COLO668 (cell line): ENCODE measurements at regions not wholly inside any gene's neighbourhood (a gene's known extent, or its start where the extent isn't known, plus 50 kb on each side); places are given as distances from the start of the nearest gene placed in this dataset.
A peak's percentile ranks its signal among the peaks of the same experiment; 100 is the strongest.
"Not testable (repeated sequence)": the region's sequence is repeated elsewhere in the genome, so short reads cannot be mapped to it uniquely, and the experiment has no call there.

Experiments used
- DNase-seq: peaks from one replicate; lab custom pipeline; 2025; ENCODE audit not compliant: unreplicated experiment; lab: John Stamatoyannopoulos, UW

DNA sequence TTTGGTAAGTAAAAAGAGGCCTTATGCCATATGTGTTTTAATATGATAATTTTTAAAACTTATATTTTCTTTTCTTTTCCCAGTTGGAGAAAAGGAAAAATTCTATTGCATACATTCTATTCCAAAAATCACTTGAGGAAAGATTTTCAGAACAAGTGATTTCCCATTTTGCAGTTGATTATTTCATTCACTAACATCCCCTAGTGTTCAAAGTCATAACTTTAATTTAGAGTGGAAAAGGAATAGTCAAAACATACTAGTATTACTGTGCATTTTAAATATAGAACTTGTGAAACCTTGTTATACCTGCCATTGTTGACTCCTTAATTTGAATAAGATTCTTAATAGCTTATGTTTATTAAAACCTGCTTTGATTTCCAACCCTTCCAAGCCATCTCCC lies 1157.6 kb upstream of the ADGRL4 start:
- no peak for DNase-seq

DNA sequence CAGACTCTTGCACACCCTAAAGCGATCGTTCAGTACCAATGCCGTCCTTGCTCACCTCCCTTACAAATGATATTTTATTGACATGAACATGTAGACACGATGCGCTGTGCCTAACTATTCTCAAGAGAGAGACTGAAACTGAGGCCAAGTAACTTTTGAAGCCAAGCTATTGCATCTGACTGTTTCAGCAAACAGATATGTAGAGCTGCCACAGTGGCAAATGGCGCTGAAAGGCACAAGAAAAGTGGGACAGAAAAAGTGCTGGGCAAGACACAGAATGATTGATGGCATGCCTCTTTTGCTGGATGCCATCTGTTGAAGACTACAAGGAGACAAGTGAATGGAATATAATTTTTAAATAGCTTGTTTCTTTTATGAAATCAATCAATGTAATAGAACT lies 1157.2 kb upstream of the ADGRL4 start:
- DNase-seq = no peak

DNA sequence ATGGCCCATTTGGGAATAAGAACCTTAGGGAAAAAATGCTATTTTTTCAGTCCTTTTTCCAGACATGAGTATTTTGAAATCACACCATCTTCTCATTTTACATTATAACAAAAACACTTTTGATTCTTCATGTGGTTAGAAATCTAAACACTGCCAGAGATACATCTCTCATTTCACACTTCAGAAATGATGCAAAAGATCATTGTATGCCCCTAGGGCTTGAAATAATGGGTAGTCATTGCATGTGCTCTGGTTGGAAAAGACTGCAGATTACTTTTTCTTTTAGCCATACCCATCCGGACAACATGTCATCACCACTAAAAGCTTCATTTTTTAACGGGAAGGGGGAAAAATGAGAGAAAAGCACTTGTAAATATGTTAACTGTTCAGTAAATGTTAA lies 1152.2 kb upstream of the ADGRL4 start:
- DNase-seq = no peak

DNA sequence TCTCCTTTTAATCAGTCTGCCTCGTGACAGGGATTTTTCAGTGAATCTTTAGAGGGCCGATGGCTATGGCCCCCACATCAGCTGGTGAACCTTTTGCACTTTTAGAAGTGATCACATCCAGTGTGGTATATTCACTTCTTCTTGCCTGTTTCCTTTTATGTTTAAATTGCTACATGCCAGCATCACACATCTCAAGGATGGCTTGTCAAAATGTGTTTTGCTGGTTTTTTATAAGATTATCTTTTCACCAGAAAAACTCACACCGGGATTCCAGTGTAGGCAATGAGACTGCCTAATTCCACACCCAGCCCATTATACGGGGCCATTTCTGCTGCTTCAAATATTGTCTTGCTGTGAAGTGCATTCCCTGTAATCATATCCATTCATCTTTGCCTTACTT lies 1151.7 kb upstream of the ADGRL4 start:
- DNase-seq = no peak

DNA sequence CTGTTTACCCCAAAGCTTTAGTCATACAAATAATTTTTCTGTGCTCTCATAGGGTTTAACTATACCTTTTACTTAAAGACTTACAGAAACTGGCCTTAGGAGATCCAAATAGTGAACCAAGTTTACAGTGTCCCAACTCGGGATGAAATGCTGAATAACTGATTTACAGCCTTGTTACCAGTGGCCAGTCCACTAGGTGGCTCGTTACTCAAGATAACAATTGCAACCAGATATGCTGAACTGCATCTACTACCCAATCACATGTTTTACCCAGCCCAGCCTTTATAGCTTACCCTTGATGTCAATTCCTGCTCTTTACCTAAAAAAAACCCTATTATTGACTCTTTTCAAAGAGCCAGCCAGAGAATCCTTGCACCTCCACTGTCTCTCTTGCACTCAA lies 1148.8 kb upstream of the ADGRL4 start:
- no peak for DNase-seq

DNA sequence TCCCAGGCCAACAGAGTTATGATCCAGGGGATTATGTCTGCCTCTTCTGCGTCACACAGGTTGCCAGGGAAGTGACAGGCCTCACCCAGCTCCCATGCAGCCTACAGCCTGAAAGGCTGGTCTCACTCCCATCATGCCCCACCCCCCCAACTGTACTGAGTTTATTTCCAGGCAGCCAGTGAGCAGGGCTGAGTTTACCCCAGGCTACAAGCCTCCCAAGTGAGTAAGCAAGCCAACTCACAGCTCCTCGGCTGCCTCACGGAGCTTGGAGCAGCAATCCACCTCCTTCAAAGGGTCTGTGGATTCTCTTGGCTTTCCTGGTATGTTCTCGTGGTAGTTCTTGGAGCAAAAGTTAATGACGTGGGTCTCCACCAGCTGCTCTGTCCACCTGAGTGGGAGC lies 1147.6 kb upstream of the ADGRL4 start:
- no peak for DNase-seq

DNA sequence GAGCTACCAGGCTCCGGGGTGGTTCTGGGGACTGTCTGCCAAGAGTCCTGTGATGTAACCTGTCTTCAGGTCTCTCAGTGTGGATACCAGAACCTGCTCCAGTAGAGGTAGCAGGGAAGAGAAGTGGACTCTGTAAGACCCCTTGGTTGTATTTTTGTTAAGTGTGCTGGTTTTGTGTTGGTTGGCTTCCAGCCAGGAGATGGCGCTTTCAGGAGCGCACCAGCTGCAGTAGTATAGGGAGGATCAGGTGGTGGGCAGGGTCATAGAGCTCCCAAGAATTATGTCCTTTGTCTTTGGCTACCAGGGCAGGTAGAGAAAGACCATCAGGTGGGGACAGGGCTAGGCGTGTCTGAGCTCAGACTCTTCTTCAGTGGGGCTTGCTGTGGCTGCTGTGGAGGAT lies 1147.2 kb upstream of the ADGRL4 start:
- no peak for DNase-seq

DNA sequence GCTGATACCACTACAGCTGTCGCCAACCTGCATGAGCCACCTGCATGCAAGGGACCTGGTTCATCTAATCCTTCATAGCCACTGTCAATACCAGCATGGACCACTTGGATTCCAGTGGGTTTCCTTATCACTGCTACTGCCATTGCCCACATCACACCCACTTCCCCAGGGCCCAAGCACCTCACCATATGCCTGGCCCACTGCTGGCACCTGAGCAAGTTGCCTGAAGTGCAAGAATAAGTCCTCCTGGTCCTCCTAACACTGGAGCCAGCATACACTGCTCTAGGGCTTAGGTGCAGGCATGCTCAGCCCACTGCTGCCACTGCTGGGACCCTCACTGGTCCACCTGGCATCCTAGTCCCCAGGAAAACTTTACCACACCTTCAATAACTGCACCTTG lies 1136.8 kb upstream of the ADGRL4 start:
- DNase-seq = no peak

DNA sequence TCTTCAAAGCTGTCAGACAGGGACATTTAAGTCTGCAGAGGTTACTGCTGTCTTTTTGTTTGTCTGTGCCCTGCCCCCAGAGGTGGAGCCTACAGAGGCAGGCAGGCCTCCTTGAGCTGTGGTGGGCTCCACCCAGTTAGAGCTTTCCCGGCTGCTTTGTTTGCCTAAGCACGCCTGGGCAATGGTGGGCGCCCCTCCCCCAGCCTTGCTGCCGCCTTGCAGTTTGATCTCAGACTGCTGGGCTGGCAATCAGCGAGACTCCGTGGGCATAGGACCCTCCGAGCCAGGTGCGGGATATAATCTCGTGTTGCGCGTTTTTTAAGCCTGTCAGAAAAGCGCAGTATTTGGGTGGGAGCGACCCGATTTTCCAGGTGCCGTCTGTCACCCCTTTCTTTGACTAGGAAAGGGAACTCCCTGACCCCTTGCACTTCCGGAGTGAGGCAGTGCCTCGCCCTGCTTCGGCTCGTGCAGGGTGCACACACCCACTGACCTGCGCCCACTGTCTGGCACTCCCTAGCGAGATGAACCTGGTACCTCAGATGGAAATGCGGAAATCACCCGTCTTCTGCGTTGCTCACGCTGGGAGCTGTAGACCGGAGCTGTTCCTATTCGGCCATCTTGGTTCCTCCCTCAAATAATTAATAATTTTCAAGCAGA lies 1131.5 kb upstream of the ADGRL4 start:
- DNase-seq = not testable (repeated sequence)

DNA sequence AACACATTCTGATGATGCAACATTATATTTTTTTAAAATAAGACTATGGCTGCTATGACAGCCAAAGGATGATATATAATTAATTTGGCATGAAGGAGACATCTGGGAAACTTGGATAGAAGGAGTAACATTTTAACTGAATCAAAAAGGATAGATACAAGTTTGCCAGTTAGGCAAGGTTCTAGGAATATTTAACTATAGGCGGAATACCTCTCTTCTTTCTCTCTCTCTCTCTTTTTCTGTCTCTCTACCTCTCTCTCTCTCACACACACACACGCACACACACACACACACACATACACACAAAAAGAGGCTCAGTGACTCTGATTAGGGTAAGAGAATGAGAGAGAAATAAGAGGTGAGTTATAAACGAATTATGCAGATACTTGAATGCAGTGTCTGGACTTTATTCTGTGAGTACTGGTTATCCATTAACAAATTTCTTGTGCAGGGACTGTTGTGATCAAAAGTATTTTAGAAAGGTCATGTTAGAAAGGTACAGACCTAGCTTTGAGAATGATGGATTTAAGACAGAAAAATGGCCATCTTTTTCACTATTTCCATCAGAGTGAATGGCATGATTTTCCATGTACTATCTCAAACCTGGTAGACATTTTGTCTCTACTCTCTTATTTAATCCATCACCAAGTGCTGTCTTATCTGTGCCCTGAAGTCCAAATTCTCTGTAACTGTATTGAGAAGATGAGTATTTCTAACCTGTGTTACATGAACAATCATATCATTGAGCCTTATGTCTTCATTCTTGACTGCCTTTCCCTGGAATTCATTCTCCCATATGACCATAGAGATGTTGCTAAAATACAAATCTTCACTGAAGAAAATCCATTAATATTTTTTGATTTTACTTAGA lies 1106.9 kb upstream of the ADGRL4 start:
- no peak for DNase-seq

DNA sequence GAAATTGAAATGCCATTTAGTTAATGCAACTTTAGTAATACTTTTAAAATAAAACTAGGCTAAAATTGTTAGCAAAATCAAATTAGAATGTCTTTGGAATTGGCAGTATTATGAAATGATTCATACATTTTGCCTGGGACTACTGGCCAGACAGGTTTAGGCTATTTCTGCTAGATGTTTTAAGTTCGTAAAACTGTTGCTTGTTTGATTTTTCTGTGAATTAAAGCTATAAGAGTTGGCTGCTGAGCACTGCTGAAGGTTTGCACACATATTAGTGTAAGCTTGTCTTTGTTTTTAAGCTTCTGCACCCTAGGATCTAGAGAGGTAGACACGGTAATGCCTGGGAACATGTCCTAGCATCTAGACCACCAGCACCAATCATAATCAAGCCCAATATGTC lies 1094.6 kb upstream of the ADGRL4 start:
- DNase-seq = no peak

DNA sequence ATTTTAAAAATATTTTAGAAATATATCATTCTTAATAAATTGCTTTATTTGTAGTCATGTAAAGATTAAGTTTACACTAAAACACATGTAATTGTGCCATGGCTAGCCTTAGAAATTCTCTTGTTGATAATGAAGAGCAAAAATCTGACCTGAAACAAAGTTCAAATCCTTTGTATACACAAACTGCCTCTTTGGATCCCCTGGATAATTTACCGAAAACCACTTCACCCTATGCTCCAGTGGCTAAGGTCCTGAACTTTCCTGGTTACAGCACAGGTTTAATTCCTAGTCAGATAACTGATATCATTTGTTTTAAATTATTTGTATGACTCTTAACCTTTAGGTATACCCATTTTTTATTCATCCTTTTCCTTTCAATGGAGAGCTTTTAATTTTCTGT lies 1093.2 kb upstream of the ADGRL4 start:
- DNase-seq = no peak

DNA sequence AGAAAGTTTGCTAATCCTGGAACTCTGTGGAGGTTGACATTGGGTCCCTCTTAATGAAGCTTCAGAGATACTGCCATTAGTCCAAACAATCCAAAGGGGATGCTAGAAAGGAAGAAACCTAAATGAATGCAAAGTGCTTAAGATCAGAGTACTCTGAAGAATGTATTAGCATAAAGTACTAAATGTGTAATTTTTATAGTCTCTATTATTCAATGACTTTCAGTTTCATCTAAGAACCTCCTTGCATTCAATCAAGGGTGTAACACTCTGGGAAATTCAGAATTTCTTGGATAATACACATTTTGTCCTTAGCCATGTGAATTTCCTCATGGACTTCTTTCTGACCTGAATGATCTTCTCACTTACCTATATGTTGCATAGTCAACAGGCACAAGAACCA lies 1078.5 kb upstream of the ADGRL4 start:
- DNase-seq = no peak

DNA sequence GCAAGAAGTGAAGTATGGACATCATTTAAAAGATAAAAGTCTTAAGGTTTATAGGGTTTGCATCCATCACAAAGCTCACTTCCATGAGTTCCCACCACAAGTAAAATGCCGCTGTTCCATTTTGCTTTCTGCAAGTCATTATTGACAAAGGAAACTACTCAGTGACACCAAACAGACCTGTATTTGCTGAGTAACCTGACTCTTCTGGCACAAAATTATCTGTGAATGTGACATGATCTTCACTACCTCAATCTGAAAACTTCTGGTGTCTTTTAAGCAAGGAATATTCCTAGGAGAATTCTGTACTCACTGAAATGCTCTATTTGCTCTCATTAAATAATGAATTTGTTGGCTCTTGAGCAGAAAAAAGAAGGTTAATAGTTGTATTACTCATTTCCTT lies 1077.4 kb upstream of the ADGRL4 start:
- peak; percentile 34 for DNase-seq

DNA sequence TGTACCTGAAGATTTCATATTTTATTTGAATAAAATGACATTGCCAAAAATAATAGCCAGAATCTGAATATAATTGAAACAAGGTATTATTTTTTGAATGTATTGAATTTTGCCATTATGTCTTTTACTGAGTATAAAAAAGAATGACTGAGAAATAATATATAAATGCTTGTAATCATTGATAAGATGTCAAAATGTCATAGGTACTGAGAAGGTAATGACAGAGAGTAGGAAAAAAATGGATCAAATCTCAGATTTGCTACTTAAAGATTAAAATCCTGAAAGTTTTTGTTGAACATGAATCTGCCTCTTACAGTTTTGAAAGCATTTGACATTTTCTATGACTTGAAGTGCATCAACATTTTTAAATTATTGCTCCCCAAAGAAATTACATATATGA lies 1069.9 kb upstream of the ADGRL4 start:
- no peak for DNase-seq

DNA sequence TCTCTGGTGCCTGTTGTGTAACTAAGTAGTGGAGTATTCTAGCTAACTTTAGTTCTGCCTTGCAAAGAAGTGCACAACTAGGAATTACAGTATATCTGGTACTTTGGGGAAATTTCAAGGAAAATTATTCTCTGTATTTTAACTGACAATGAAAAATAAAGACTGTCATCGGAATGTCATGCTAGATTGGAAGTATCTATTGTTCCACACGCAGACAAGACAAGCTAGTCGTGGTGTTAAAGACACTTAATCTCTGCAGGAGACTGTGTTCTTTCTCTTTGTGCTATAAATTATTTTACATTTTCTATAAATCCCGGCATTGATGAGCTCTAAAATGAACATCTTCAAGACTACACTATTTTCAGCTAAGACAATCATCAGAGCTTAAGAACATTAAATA lies 1068.8 kb upstream of the ADGRL4 start:
- DNase-seq = no peak

DNA sequence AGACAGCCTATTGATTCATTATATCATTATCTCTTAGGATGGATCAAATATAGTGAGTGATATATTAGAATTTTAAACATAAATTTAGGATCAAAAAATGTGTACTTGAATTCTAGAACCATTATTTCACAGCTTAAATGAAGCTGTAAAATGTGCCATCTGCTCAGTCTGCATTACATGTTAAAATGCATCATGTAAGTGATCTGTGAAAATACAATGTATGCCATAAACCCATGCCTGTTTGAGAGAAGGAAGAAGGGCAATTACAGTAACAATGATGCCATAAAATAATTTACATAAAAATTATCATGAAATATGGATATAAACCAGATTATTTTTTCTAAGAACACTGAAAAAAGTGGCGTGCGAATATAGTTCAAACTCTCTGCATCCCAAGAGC lies 1066.0 kb upstream of the ADGRL4 start:
- no peak for DNase-seq

DNA sequence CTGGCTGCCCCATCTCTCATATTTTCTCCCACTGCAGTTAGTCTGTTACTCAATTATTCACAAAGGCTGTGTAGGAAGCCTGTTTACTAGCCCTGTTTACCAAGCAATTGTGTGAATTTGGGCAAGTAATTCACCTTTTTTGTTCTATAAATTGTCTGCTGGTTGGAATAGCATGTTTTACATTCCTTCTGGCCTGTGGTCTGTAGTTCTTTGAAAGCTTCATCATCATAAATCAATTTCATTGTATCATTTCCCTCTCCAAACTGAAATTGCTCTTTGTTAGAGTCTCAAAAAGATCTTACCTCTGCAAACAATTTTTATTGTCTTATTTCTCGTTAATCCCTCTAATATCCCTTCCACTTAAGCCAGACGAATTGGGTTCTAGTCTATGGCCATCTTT lies 1059.5 kb upstream of the ADGRL4 start:
- DNase-seq = no peak

DNA sequence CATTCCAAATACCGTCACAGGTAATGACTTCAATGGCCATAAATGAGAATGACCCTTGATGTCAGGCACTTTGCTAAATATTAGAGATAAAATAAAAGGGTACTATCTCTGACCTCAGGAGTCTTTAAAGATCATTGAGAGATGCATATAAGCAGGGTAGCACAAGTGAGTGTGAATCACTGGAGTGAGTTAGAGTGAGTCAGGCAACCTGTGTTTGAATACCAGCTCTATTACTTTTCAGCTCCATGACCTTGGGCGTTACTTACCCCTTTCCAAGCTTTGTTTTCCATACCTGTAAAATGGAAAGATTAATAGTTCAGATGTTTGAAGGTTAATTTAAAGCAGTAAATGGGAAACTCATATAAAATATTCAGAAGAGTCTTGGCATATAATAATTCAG lies 1058.0 kb upstream of the ADGRL4 start:
- no peak for DNase-seq

DNA sequence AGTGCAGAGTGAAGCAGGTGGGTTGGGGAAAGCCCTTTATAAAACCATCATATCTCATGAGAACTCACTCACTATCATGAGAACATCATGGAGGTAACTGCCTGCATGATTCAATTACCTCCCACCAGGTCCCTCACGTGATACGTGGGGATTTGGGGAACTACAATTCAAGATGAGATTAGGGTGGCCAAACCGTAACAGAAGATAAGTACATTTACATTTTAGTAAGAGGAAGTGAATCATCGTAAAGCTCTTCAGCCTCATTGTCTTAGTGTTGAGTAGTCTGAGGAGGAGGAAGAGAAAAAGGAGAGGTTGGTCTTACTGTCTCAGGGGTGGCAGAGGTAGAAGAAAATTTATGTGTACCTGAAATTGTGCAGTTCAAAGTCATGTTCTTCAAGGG lies 1053.4 kb upstream of the ADGRL4 start:
- no peak for DNase-seq

DNA sequence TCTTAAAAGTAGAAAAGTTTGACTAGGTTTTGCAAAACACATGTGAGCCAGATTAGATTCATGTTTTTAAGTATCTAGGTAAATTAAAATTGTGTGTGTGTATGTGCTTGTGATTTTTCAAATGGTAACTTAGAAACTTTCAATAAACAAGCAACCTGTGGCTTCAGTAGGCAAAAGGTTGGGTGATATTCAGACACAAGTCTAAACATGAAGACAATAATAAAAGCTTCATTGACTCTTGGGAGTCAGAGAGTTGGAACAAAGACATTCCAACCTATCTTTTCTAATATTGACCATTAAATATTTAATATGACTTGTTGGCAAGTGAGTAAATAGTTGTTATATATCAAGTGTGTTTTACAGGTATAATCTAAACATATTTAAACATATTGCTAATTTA lies 1049.6 kb upstream of the ADGRL4 start:
- no peak for DNase-seq

DNA sequence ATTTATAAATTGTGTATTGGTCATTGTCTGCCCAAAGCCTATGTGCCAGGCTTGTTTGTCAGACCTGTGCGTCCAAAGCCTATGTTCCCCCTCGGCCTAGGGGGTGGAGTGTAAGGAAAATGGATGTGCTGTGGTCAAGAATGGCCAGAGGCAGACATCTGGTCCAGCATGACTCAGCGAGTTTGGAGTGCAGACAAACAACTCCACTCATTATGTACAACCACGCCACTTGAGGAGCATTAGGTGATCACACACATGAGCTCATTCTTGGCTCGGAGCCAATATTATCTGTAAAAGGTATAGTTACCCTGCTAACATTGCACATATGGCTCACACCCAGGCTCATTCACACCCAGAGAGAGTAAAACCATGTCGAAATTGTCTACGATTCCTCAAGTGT lies 1047.6 kb upstream of the ADGRL4 start:
- peak; percentile 98 for DNase-seq

DNA sequence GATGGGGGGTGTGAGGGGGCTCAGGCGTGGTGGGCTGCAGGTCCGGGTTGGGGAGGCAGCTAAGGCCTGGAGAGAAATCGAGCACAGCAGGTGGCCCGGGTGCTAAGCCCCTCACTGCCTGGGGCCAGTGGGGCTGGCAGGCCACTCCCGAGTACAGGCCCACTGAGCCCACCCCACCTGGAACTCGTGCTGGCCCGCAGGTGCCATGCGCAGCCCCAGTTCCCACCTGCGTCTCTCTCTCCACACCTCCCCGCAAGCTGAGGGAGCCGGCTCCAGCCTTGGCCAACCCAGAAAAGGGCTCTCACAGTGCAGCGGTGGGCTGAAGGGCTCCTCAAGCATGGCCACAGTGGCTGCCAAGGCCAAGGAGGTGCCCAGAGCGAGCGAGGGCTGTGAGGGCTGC lies 1047.1 kb upstream of the ADGRL4 start:
- no peak for DNase-seq
